GM21423 (cell line): ENCODE measurements at regions not wholly inside any gene's neighbourhood (a gene's known extent, or its start where the extent isn't known, plus 50 kb on each side); places are given as distances from the start of the nearest gene placed in this dataset.
"Not testable (repeated sequence)": the region's sequence is repeated elsewhere in the genome, so short reads cannot be mapped to it uniquely, and the experiment has no call there.

Experiments used
- ATAC-seq: cut with Tn5 transposase; IDR thresholded peaks from one replicate; pipeline ENCODE4 v1.9.1; 2021; ENCODE audit warnings: mild to moderate bottlenecking, moderate library complexity; ENCODE audit not compliant: unreplicated experiment

GRCh38 chr6:139742671-139743070 is 368.2 kb upstream of the CITED2 start:
- ATAC-seq: no peak

GRCh38 chr6:139738801-139739455 is 364.5 kb upstream of the CITED2 start:
- ATAC-seq: no peak

GRCh38 chr6:139736325-139736906 is 362.0 kb upstream of the CITED2 start:
- peak; percentile 59 for ATAC-seq

- ATAC-seq: no peak
These were observed 358.0 kb upstream of the CITED2 start for GRCh38 chr6:139732451-139732850.

DNA sequence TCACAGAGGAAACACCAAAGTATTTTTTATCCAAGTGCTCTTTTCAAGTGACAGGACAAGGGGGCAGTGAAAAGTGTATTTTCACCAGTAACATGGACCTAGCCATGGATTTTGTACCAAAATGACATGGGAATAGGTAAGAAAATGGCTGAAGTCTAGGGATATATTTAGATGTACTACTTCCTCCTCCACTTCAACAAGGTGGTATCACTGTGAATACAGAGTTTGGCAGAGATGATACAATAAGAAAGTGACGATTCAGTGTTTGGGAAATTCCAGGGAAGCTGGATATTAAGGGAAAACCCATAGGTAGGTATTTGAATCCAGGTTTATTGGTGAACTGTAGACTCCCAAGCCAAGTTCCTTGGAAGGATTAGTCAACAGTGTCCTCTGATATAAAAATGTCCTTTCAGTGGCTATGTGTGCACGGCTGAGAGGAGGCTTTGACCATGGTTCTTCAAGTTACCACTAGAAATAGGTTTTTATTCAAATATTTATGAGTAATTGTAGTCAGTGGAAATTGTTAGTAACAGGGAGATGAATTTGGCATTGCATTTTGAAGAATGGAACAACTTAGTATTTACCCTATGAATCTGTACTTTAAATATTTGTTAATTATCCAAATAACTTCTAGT is 356.0 kb upstream of the CITED2 start:
- no peak for ATAC-seq

- no peak for ATAC-seq
These were observed 354.5 kb upstream of the CITED2 start for GRCh38 chr6:139728876-139729427.

DNA sequence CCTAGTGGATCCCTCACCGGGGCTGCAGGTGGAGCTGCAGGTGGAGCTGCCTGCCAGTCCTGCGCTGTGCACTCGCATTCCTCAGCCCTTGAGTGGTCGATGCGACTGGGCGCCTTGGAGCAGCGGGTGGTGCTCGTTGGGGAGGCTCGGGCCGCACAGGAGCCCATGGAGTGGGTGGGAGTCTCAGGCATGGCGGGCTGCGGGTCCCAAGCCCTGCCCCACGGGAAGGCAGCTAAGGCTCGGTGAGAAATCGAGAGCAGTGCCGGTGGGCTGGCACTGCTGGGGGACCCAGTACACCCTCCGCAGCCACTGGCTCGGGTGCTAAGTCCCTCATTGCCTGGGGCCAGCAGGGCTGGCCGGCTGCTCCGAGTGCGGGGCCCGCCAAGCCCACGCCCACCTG is 351.8 kb upstream of the CITED2 start:
- ATAC-seq: not testable (repeated sequence)

- no peak for ATAC-seq
These were observed 348.1 kb upstream of the CITED2 start for GRCh38 chr6:139722530-139722929.

DNA sequence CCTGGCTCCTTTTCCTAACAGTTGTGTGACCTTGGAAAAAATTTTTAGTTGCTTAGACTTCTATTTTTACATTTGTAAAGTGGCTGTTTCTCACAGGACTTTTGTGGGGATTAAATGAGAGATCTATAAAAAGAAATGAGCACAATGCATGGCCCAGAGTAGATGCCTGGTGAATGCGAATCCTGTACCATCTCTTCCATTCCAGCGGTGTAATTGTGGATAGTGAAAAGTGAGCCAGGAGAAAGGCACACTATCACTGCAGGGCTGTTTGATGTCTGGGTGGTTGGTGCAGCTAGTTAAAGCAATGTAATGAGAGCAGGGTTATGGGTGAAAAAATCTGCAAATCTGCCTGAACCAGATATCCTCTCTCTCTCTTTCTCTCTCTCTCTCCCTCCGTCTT is 347.5 kb upstream of the CITED2 start:
- no peak for ATAC-seq

- no peak for ATAC-seq
These were observed 339.6 kb upstream of the CITED2 start for GRCh38 chr6:139713900-139714506.

- no peak for ATAC-seq
These were observed 339.0 kb upstream of the CITED2 start for GRCh38 chr6:139713424-139713823.

- ATAC-seq: no peak
These were observed 338.4 kb upstream of the CITED2 start for GRCh38 chr6:139712830-139713229.

DNA sequence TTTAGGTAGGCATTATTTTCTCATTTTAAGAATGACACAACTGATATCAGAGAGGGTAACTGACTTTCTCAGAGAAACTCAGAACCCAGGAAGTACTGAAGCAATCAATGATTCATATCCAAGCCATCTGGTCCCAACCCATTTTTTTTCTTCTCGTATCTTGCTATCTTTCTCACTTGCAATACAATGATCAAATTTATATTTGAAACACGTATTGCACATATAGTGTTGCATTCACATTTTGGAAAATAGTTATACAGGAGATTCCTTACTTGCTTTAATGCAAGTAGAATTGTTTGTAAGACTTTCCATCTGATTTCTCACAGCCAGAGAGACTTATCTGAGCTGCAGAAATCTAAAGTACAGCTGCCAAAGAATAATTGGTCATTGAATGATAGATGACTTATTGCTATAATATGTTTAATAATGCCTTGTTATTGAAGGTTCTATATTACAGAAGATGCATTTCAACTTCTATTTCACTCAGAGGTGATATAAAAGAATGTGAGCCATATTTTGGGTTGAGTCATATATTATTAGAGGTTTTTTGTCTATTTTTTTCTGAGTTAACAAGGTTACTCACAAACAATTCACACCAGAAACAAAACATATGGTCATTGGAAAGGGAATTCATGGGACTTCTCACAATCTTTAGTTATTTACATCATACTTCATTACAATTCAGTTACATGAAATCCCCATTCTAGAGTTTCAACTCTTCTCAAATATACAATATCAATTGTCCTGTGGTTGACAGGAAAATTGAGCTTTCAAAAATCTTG is 337.5 kb upstream of the CITED2 start:
- ATAC-seq: no peak

DNA sequence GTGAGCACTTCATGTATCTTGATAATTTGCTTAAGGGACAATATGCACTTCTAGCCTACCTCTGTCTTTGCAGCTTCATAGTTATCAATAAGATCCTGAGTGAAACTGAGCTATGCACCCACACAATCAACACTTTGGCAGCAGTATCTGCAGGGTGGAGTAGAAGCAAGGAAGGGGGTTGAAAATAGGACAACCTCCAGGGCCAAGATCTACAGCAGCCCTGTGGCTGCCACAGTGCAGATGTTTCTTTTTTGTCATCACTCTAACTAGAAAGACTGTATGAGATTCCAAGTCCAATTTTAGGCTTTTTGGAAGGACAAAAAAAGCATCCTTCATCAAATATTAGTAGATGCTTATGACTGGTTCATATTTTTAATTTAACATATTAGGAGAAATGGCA is 336.1 kb upstream of the CITED2 start:
- ATAC-seq: no peak

DNA sequence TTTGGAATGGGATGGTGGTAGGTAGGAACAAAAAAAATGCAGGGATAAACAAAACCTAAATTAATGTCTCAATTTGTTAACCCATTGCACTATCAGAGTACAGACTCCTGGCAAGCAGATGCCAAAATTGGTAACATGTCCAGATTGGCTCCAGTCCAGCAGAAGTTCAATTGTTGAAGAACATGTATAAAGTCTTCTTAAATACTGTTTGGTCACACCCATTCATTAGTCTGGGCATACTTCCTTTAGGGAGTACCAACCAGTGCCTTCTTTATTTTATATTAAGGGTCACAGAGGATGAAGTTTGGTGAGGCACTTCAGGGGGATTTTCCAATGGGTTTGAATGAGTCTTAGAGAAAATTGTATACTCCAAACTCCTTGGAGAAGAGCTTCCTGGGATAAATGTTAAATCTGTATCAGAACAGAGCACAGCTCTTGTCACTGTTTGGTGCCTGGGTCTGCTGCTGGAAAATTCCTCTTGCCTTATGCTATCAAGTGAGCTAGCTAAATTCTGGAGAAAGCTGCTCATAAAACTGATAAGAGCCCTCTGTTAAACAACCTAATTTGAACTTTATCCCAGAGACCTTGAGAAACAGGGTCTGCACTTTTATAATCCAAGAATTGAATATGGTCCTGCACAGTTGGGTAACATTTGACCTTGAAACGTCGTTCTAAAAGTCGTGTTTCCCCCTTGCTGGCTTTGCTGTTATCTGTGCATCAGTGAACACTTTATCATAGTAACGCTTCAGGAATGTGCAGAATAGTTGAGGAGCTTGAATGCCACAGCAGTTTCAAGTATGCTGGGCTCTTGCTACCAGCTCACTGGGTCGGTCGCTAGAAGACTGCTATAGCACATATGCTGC is 334.1 kb upstream of the CITED2 start:
- ATAC-seq: no peak

- ATAC-seq: no peak
These were observed 332.5 kb upstream of the CITED2 start for GRCh38 chr6:139706912-139707311.

DNA sequence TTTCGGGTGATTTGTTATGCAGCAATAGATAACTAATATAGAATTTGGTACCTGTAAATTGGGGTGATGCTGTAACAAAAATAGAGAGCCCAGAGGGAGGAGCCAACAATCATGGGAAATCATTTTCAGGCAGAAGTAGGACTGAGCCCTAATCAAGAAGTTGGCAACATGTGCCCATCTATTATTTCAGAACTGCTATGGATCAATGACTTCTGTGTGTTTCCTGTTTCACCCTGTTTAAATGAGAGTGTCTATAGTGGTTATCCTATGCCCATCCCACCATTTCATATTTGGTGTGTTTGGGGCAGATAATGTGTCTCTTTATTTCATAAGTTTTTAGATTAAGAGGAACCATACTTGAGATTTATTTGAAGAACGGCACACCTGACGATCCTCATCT is 330.8 kb upstream of the CITED2 start:
- ATAC-seq: no peak

GRCh38 chr6:139703780-139704179 is 329.3 kb upstream of the CITED2 start:
- no peak for ATAC-seq

GRCh38 chr6:139702706-139703105 is 328.3 kb upstream of the CITED2 start:
- no peak for ATAC-seq

- no peak for ATAC-seq
These were observed 327.2 kb upstream of the CITED2 start for GRCh38 chr6:139701695-139702094.
